ENCODE measurements at regions not wholly inside any gene's neighbourhood (a gene's known extent, or its start where the extent isn't known, plus 50 kb on each side); places are given as distances from the start of the nearest gene placed in this dataset.

GRCh38 chr6:94213226-94213625, 793.9 kb upstream of the EPHA7 start:
- H3K27ac ChIP-seq: no peak overlapping the region
- TF ChIP-seq CTCF (conservative IDR thresholded peaks at IDR 0.05) (no peak), ZFX (IDR thresholded peaks at IDR 0.05) (no peak)

GRCh38 chr6:94196891-94197290, 777.5 kb upstream of the EPHA7 start:
- no peak overlapping the region for H3K27ac ChIP-seq
- TF ChIP-seq ZFX (IDR thresholded peaks at IDR 0.05): no peak
- TF ChIP-seq CTCF (conservative IDR thresholded peaks at IDR 0.05): no peak

- H3K27ac ChIP-seq: no peak overlapping the region
- TF ChIP-seq CTCF (conservative IDR thresholded peaks at IDR 0.05) (no peak), ZFX (IDR thresholded peaks at IDR 0.05) (no peak)
These were observed 770.7 kb upstream of the EPHA7 start for GRCh38 chr6:94190030-94190429.

GRCh38 chr6:94184666-94185464, 765.5 kb upstream of the EPHA7 start:
- no peak overlapping the region for H3K27ac ChIP-seq
- TF ChIP-seq ZFX (IDR thresholded peaks at IDR 0.05): no peak
- TF ChIP-seq CTCF (conservative IDR thresholded peaks at IDR 0.05): no peak

- TF ChIP-seq CTCF (conservative IDR thresholded peaks at IDR 0.05) (no peak), ZFX (IDR thresholded peaks at IDR 0.05) (no peak)
- no peak overlapping the region for H3K27ac ChIP-seq
These were observed 758.1 kb upstream of the EPHA7 start for GRCh38 chr6:94177429-94177828.

GRCh38 chr6:94175465-94175864, 756.1 kb upstream of the EPHA7 start:
- TF ChIP-seq CTCF (conservative IDR thresholded peaks at IDR 0.05) (no peak), ZFX (IDR thresholded peaks at IDR 0.05) (no peak)
- H3K27ac ChIP-seq: no peak overlapping the region

GRCh38 chr6:94163877-94164276, 744.5 kb upstream of the EPHA7 start:
- H3K27ac ChIP-seq: no peak overlapping the region
- TF ChIP-seq CTCF (conservative IDR thresholded peaks at IDR 0.05) (no peak), ZFX (IDR thresholded peaks at IDR 0.05) (no peak)
